OCI-LY7 (cell line): ENCODE measurements at regions not wholly inside any gene's neighbourhood (a gene's known extent, or its start where the extent isn't known, plus 50 kb on each side); places are given as distances from the start of the nearest gene placed in this dataset. TPM values are rescaled to one million over a fixed set of nuclear protein-coding genes. Genes with fewer than 3 reads are reported as not detected.

ENCODE experiments used
- BruUV-seq: library from RNA; stranded (reverse); fragments of 400-500 nt; replicated peaks from 2 replicates; lab custom pipeline; 2021; lab: Mats Ljungman, UMichigan
- CTCF ChIA-PET: fragments of 300-600 bp; sonication (Branson Sonifier 250); formaldehyde crosslinking; loops from one replicate; lab custom pipeline; 2022; ENCODE audit warnings: antibody characterized with exemption; ENCODE audit not compliant: unreplicated experiment; lab: Charles Lee
- POLR2A ChIA-PET: fragments of 300-600 bp; sonication (Branson Sonifier 250); formaldehyde crosslinking; loops from one replicate; lab custom pipeline; 2022; ENCODE audit warnings: antibody characterized with exemption; lab: Charles Lee
- DNase-seq: peaks from one replicate; pipeline ENCODE4 v3.0.0-alpha.2; 2015; ENCODE audit warnings: low spot score
- H2AFZ ChIP-seq: fragments of 200-600 bp; sonication (generic), shearing (Covaris generic); 2 replicates; pipeline ENCODE4 v1.6.1; 2014; ENCODE audit warnings: mild to moderate bottlenecking, antibody characterized with exemption, low read length, moderate library complexity
- H3K27ac ChIP-seq: fragments of 200-600 bp; sonication (generic); 2 replicates; pipeline ENCODE4 v1.5.1; 2014; ENCODE audit warnings: mixed run types, low read depth, mild to moderate bottlenecking, moderate library complexity, low read length, inconsistent platforms; ENCODE audit not compliant: poor library complexity, severe bottlenecking
- H3K36me3 ChIP-seq: fragments of 200-600 bp; sonication (generic); 2 replicates; pipeline ENCODE4 v1.6.1; 2014; ENCODE audit warnings: mild to moderate bottlenecking, antibody characterized with exemption, low read length, moderate library complexity, mixed read lengths; ENCODE audit not compliant: insufficient read depth
- H3K4me1 ChIP-seq: fragments of 200-600 bp; sonication (generic); 2 replicates; pipeline ENCODE4 v1.5.1; 2014; ENCODE audit warnings: mild to moderate bottlenecking, low read length; ENCODE audit not compliant: insufficient read depth, poor library complexity, severe bottlenecking
- H3K4me2 ChIP-seq: fragments of 200-600 bp; sonication (generic); 2 replicates; pipeline ENCODE4 v1.6.1; 2014; ENCODE audit warnings: mild to moderate bottlenecking, low read length
- H3K4me3 ChIP-seq: fragments of 200-600 bp; sonication (generic); 2 replicates; pipeline ENCODE4 v1.5.1; 2014; ENCODE audit warnings: mild to moderate bottlenecking, low read depth, low read length; ENCODE audit not compliant: poor library complexity, severe bottlenecking
- H3K79me2 ChIP-seq: fragments of 200-600 bp; sonication (generic); 2 replicates; pipeline ENCODE4 v1.6.1; 2016; ENCODE audit warnings: low read depth, mild to moderate bottlenecking, low read length, moderate library complexity, mixed read lengths; ENCODE audit not compliant: insufficient read depth
- H3K9me2 ChIP-seq: fragments of 200-600 bp; sonication (generic); 2 replicates; pipeline ENCODE4 v1.6.1; 2016; ENCODE audit warnings: mild to moderate bottlenecking, low read length, mixed read lengths; ENCODE audit not compliant: insufficient read depth
- H3K9me3 ChIP-seq: fragments of 200-600 bp; sonication (generic); 2 replicates; pipeline ENCODE4 v1.6.1; 2014; ENCODE audit warnings: mild to moderate bottlenecking, mixed run types, low read length, mixed read lengths
- H4K20me1 ChIP-seq: fragments of 200-600 bp; sonication (generic); 2 replicates; pipeline ENCODE4 v1.6.1; 2014; ENCODE audit warnings: mild to moderate bottlenecking, antibody characterized with exemption, low read length, moderate library complexity, mixed read lengths; ENCODE audit not compliant: insufficient read depth
- EZH2phosphoT487 ChIP-seq: fragments of 200-600 bp; sonication (generic); IDR thresholded peaks from 2 replicates; pipeline ENCODE4 v1.6.1; 2018; ENCODE audit warnings: low read depth, borderline replicate concordance, mild to moderate bottlenecking, mixed run types, antibody characterized with exemption, low read length, moderate library complexity, mixed read lengths
- intact Hi-C: fragments of 100-400 bp; cut with micrococcal nuclease; formaldehyde crosslinking; loops from one replicate; pipeline ENCODE4 v1.10.0; 2022; ENCODE audit not compliant: unreplicated experiment
- small RNA-seq: library from RNA; depleted of rRNA; stranded (forward); fragments of <200 nt; gene quantifications from one replicate; pipeline ENCODE3, GENCODE V24; 2014
- TF ChIP-seq, protein P1 (sequence below): fragments of 200-600 bp; sonication (generic); conservative IDR thresholded peaks from 2 replicates; pipeline ENCODE4 v1.5.1; 2014; ENCODE audit warnings: mild to moderate bottlenecking, antibody characterized with exemption, low read length, moderate library complexity, mixed read lengths

DNA sequence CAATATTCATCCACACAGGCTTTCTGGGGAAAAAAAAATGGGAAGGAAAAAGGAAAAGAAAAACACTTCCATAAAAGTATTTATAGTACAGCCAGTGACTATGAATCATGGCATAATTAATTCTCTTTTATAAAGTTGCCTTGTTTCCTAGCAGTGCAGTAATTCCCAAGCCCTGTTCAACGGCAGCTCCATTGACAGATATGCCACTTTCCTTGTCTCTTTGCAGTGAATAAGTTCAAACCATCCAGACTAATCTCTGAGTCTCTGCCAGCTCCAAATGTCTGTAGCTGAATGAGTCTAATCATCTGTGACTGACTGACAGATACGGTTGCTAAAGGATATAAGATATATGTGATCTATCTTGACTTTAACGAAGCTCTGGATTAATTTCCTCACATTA is 52.9 kb upstream of the KCNJ16 start:
- H3K4me1 ChIP-seq, result no peaks in the 10 kb centered on the region
- H3K79me2 ChIP-seq, result no peaks in the 10 kb centered on the region
- no peak overlapping the region for H3K4me2 ChIP-seq
- H3K27ac ChIP-seq, result no peak overlapping the region
- H4K20me1 ChIP-seq, result no peaks in the 10 kb centered on the region
- no peak for DNase-seq
- no peaks in the 10 kb centered on the region for H3K9me2 ChIP-seq
- H2AFZ ChIP-seq, result no peak overlapping the region
- no peak overlapping the region for H3K4me3 ChIP-seq
- CTCF ChIA-PET, result no interaction called here
- TF ChIP-seq, protein P1, sequence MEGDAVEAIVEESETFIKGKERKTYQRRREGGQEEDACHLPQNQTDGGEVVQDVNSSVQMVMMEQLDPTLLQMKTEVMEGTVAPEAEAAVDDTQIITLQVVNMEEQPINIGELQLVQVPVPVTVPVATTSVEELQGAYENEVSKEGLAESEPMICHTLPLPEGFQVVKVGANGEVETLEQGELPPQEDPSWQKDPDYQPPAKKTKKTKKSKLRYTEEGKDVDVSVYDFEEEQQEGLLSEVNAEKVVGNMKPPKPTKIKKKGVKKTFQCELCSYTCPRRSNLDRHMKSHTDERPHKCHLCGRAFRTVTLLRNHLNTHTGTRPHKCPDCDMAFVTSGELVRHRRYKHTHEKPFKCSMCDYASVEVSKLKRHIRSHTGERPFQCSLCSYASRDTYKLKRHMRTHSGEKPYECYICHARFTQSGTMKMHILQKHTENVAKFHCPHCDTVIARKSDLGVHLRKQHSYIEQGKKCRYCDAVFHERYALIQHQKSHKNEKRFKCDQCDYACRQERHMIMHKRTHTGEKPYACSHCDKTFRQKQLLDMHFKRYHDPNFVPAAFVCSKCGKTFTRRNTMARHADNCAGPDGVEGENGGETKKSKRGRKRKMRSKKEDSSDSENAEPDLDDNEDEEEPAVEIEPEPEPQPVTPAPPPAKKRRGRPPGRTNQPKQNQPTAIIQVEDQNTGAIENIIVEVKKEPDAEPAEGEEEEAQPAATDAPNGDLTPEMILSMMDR, result no peak
- TF ChIP-seq EZH2phosphoT487, result no peak
- H3K9me3 ChIP-seq, result no peaks in the 10 kb centered on the region
- no peaks in the 10 kb centered on the region for H3K36me3 ChIP-seq
- no TSS peak for BruUV-seq
- POLR2A ChIA-PET, result interaction anchor here (1.0 kb wide), 1 partner anchor 71 kb away, joined by 3 read pairs; no protein-coding TSS in a partner anchor
- intact Hi-C loops, result no loop called here

DNA sequence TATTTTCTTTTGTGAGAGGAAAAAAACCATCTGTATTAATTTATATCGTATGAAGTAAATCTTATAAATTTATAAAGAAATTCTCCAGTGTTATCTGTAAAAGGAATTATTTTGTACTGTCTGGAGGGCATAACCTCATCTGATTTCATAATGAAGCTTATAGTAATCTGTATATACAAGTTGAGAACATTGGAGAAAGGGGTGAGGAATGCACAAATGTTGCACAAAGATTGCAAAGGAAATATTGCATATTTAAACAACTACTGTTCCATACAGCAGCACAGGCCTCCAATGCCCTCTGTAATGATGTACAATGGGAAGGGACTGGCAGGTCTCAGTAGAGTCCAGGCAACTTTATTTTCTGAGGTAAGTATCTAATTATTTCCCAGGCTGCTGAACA is 50.8 kb upstream of the KCNJ16 start:
- no peaks in the 10 kb centered on the region for H4K20me1 ChIP-seq
- H3K4me2 ChIP-seq, result no peak overlapping the region
- POLR2A ChIA-PET, result interaction anchor here (0.7 kb wide), 2 partner anchors 234 to 306 kb away, joined by 3 to 6 read pairs; no protein-coding TSS in a partner anchor
- H3K79me2 ChIP-seq, result no peaks in the 10 kb centered on the region
- H3K4me1 ChIP-seq, result no peaks in the 10 kb centered on the region
- CTCF ChIA-PET, result no interaction called here
- H3K4me3 ChIP-seq, result no peak overlapping the region
- H3K9me2 ChIP-seq, result no peaks in the 10 kb centered on the region
- no peak for TF ChIP-seq EZH2phosphoT487
- TF ChIP-seq, protein P1, result no peak
- no TSS peak for BruUV-seq
- no peaks in the 10 kb centered on the region for H3K9me3 ChIP-seq
- intact Hi-C loops, result no loop called here
- H3K27ac ChIP-seq, result no peak overlapping the region
- H3K36me3 ChIP-seq, result no peaks in the 10 kb centered on the region
- DNase-seq, result no peak
- H2AFZ ChIP-seq, result no peak overlapping the region

Small RNA genes in the stretch of these regions (small RNA-seq; reads per million reads assigned to genes)
- gene AC002545.1, result not detected
- not detected for gene RF00019
